GM21367 (cell line): ENCODE measurements at regions not wholly inside any gene's neighbourhood (a gene's known extent, or its start where the extent isn't known, plus 50 kb on each side); places are given as distances from the start of the nearest gene placed in this dataset.
A peak's percentile ranks its signal among the peaks of the same experiment; 100 is the strongest.
"Not testable (repeated sequence)": the region's sequence is repeated elsewhere in the genome, so short reads cannot be mapped to it uniquely, and the experiment has no call there.

Experiments
- ATAC-seq: cut with Tn5 transposase; IDR thresholded peaks from one replicate; pipeline ENCODE4 v1.9.1; 2021; ENCODE audit not compliant: unreplicated experiment

GRCh38 chr6:154625721-154626120, 107.5 kb upstream of the SCAF8 start:
- ATAC-seq, result no peak

GRCh38 chr6:154629127-154629526, 104.1 kb upstream of the SCAF8 start:
- no peak for ATAC-seq

GRCh38 chr6:154632119-154632518, 101.1 kb upstream of the SCAF8 start:
- no peak for ATAC-seq

GRCh38 chr6:154637392-154637791, 95.8 kb upstream of the SCAF8 start:
- ATAC-seq, result no peak

GRCh38 chr6:154638369-154638768, 94.8 kb upstream of the SCAF8 start:
- no peak for ATAC-seq

GRCh38 chr6:154639196-154639595, 94.0 kb upstream of the SCAF8 start:
- not testable (repeated sequence) for ATAC-seq

GRCh38 chr6:154648188-154648887, 84.9 kb upstream of the SCAF8 start:
- no peak for ATAC-seq

- ATAC-seq, result no peak
Observed at GRCh38 chr6:154648888-154649205, 84.4 kb upstream of the SCAF8 start.

GRCh38 chr6:154649721-154650120, 83.5 kb upstream of the SCAF8 start:
- no peak for ATAC-seq

GRCh38 chr6:154650351-154650750, 82.9 kb upstream of the SCAF8 start:
- ATAC-seq, result no peak

GRCh38 chr6:154651656-154652055, 81.6 kb upstream of the SCAF8 start:
- no peak for ATAC-seq

GRCh38 chr6:154653385-154653784, 79.8 kb upstream of the SCAF8 start:
- no peak for ATAC-seq

- no peak for ATAC-seq
Observed at GRCh38 chr6:154653853-154654252, 79.4 kb upstream of the SCAF8 start.

- no peak for ATAC-seq
Observed at GRCh38 chr6:154656660-154657059, 76.6 kb upstream of the SCAF8 start.

- no peak for ATAC-seq
Observed at GRCh38 chr6:154661768-154662167, 71.4 kb upstream of the SCAF8 start.

- no peak for ATAC-seq
Observed at GRCh38 chr6:154664287-154664686, 68.9 kb upstream of the SCAF8 start.

GRCh38 chr6:154668156-154668555, 65.1 kb upstream of the SCAF8 start:
- ATAC-seq, result no peak

GRCh38 chr6:154672086-154672485, 61.1 kb upstream of the SCAF8 start:
- ATAC-seq, result no peak

- no peak for ATAC-seq
Observed at GRCh38 chr6:154673919-154674318, 59.3 kb upstream of the SCAF8 start.

- ATAC-seq, result peak; percentile 99
Observed at GRCh38 chr6:154675602-154676088, 57.6 kb upstream of the SCAF8 start.

GRCh38 chr6:154682633-154683125, 50.5 kb upstream of the SCAF8 start:
- ATAC-seq, result no peak
